HepG2 (cell line): ENCODE measurements at regions not wholly inside any gene's neighbourhood (a gene's known extent, or its start where the extent isn't known, plus 50 kb on each side); places are given as distances from the start of the nearest gene placed in this dataset.

Experiments used
- ATAC-seq: fragments of 200-7000 bp; cut with Tn5 transposase; 3 replicates; pipeline ENCODE4 v1.9.1; 2020; ENCODE audit warnings: mild to moderate bottlenecking, moderate library complexity
- BruUV-seq: library from RNA; stranded (reverse); fragments of 400-500 nt; replicated peaks from 2 replicates; lab custom pipeline; 2021; lab: Mats Ljungman, UMichigan
- CTCF ChIA-PET: fragments of 300-600 bp; formaldehyde crosslinking; extraction: SDS; loops from one replicate; lab custom pipeline; 2021; ENCODE audit warnings: low total read pairs, inconsistent platforms, low intra/inter-chr PET ratio; lab: Yijun Ruan, JAX
- POLR2A ChIA-PET: fragments of 350-600 bp; sonication (Branson Sonifier 250); formaldehyde crosslinking; loops from one replicate; lab custom pipeline; 2020; ENCODE audit warnings: antibody characterized with exemption, inconsistent platforms; lab: Yijun Ruan, JAX
- DNase-seq: peaks from one replicate; pipeline ENCODE4 v3.0.0-alpha.2; 2015; ENCODE audit warnings: low spot score
- FAIRE-seq: peaks from 3 replicates; lab custom pipeline; 2011; peaks lifted over from hg19 to GRCh38; lab: Jason Lieb, UNC
- H2AFZ ChIP-seq: one replicate; pipeline ENCODE4 v1.6.1; 2011; ENCODE audit warnings: low read length, inconsistent platforms
- H3K27ac ChIP-seq: fragments of 300-600 bp; 3 replicates; pipeline ENCODE4 v1.8.0; 2011; ENCODE audit warnings: mixed run types, mild to moderate bottlenecking, mixed read lengths, low read length, inconsistent platforms; ENCODE audit not compliant: insufficient read depth; ENCODE audit errors: extremely low read length
- H3K27me3 ChIP-seq, 2 experiments: fragments of 200-600 bp in 1 of 2; 2 replicates in 1 of 2; 3 replicates in 1 of 2; pipeline versions ENCODE4 v1.6.0 to v1.8.0; 2011; ENCODE audit warnings: low read length in 2 of 2, mild to moderate bottlenecking in 2 of 2, moderate library complexity in 2 of 2, inconsistent platforms in 1 of 2; ENCODE audit not compliant: insufficient read depth in 2 of 2, control insufficient read depth in 1 of 2
- H3K36me3 ChIP-seq, 2 experiments: fragments of 200-600 bp in 1 of 2; replicated peaks in 1 of 2; 2 replicates in 1 of 2; 3 replicates in 1 of 2; pipeline versions ENCODE4 v1.5.1 to v1.8.0; 2011; ENCODE audit warnings: low read length in 2 of 2, inconsistent platforms in 1 of 2; ENCODE audit not compliant: insufficient read depth in 2 of 2, control insufficient read depth in 1 of 2
- H3K4me1 ChIP-seq: 2 replicates; pipeline ENCODE4 v1.5.1; 2012; ENCODE audit warnings: low read length, inconsistent platforms; ENCODE audit not compliant: insufficient read depth
- H3K4me2 ChIP-seq: 2 replicates; pipeline ENCODE4 v1.6.0; 2011; ENCODE audit warnings: low read depth, low read length, inconsistent platforms
- H3K4me3 ChIP-seq, 3 experiments: fragments of 200-600 bp in 1 of 3; sonication (generic), shearing (Covaris generic) in 1 of 3; replicated peaks in 1 of 3; 2 replicates each; pipeline ENCODE4 v1.5.1; 2011 to 2016; ENCODE audit warnings: low read length in 3 of 3, inconsistent platforms in 2 of 3, low read depth in 2 of 3, mild to moderate bottlenecking in 2 of 3, control low read depth in 1 of 3, mixed read lengths in 1 of 3; ENCODE audit not compliant: insufficient read depth in 1 of 3
- H3K79me2 ChIP-seq: one replicate; pipeline ENCODE4 v1.6.1; 2011; ENCODE audit warnings: low read length, inconsistent platforms; ENCODE audit not compliant: insufficient read depth
- H3K9ac ChIP-seq: 2 replicates; pipeline ENCODE4 v1.6.0; 2011; ENCODE audit warnings: mild to moderate bottlenecking, low read depth, low read length, inconsistent platforms; ENCODE audit not compliant: insufficient read depth
- H3K9me3 ChIP-seq: 2 replicates; pipeline ENCODE4 v1.5.1; 2012; ENCODE audit warnings: mild to moderate bottlenecking, low read length
- H4K20me1 ChIP-seq: 2 replicates; pipeline ENCODE4 v1.6.0; 2011; ENCODE audit warnings: inconsistent platforms, mild to moderate bottlenecking, low read length, moderate library complexity; ENCODE audit not compliant: insufficient read depth
- CEBPG ChIP-seq: IDR thresholded peaks from 2 replicates; pipeline ENCODE4 v1.6.1; 2016
- DMTF1 ChIP-seq: sonication (generic); formaldehyde crosslinking; IDR thresholded peaks from 2 replicates; pipeline ENCODE4 v1.4.0; 2020; ENCODE audit warnings: mild to moderate bottlenecking, missing genetic modification reagents
- MTA1 ChIP-seq: sonication (generic); formaldehyde crosslinking; IDR thresholded peaks from 2 replicates; pipeline ENCODE4 v1.4.0; 2020; ENCODE audit warnings: missing genetic modification reagents, mild to moderate bottlenecking, borderline replicate concordance
- RAD21 ChIP-seq: fragments of 450-650 bp; formaldehyde crosslinking; IDR thresholded peaks from 2 replicates; pipeline ENCODE4 v1.5.0; 2020; ENCODE audit warnings: mild to moderate bottlenecking
- ZFP36L1 ChIP-seq: sonication (generic); formaldehyde crosslinking; IDR thresholded peaks from 2 replicates; pipeline ENCODE4 v1.8.0; 2022; ENCODE audit warnings: mild to moderate bottlenecking, missing genetic modification reagents, moderate library complexity
- ZFP62 ChIP-seq: sonication (generic); formaldehyde crosslinking; IDR thresholded peaks from 2 replicates; pipeline ENCODE4 v1.4.0; 2020; ENCODE audit warnings: missing genetic modification reagents
- ZNF607 ChIP-seq: sonication (generic); formaldehyde crosslinking; IDR thresholded peaks from 2 replicates; pipeline ENCODE4 v1.5.1; 2020; ENCODE audit warnings: missing genetic modification reagents, mild to moderate bottlenecking, borderline replicate concordance
- ZNF777 ChIP-seq: sonication (generic); formaldehyde crosslinking; IDR thresholded peaks from 2 replicates; pipeline ENCODE4 v1.4.0; 2020; ENCODE audit warnings: missing genetic modification reagents
- WGBS: methylation state at CpG from one replicate; pipeline ENCODE4 v1.1.6; 2017; ENCODE audit warnings: low lambda C conversion rate; 5-methylcytosine and 5-hydroxymethylcytosine counted together
- in situ Hi-C: cut with HindIII; loops from 2 replicates; pipeline ENCODE4 v1.10.0; 2017; ENCODE audit warnings: low pct_unique_long_range_greater_than_20kb; ENCODE audit not compliant: extremely low pct_ligation_motif_present
- intact Hi-C: fragments of 100-400 bp; cut with micrococcal nuclease; formaldehyde crosslinking; loops from one replicate; pipeline ENCODE4 v1.10.0; 2022; ENCODE audit not compliant: unreplicated experiment

GRCh38 chr19:31185261-31185660 is 164.0 kb downstream of the TSHZ3 start (continued):
- TF ChIP-seq DMTF1 (CRISPR knock-in tag) = no peak
- TF ChIP-seq RAD21 (CRISPR knock-in tag) = no peak

GRCh38 chr19:31181535-31181934 is 167.7 kb downstream of the TSHZ3 start:
- DNase-seq (no peak), ATAC-seq (no peak), FAIRE-seq (no peak)
- in situ Hi-C loops = no loop called here
- 8% methylated on average over 2 of the region's 2 CpGs for WGBS
- TF ChIP-seq CEBPG (CRISPR knock-in tag) (no peak), MTA1 (CRISPR knock-in tag) (no peak), ZNF777 (CRISPR knock-in tag) (no peak), ZNF607 (CRISPR knock-in tag) (no peak), ZFP36L1 (CRISPR knock-in tag) (no peak), ZFP62 (CRISPR knock-in tag) (no peak)
- Histone ChIP-seq H3K9ac (no peak overlapping the region), H2AFZ (no peak overlapping the region), H3K4me3 (no peak overlapping the region), H3K27me3 (no peaks in the 10 kb centered on the region; a peak in 1 of 5 replicates), H3K4me1 (no peaks in the 10 kb centered on the region), H3K4me2 (no peak overlapping the region), H3K79me2 (no peaks in the 10 kb centered on the region), H4K20me1 (no peaks in the 10 kb centered on the region), H3K27ac (no peak overlapping the region), H3K36me3 (no peaks in the 10 kb centered on the region), H3K9me3 (peaks cover 99% of the 10 kb centered on the region)
- CTCF ChIA-PET = no interaction called here
- BruUV-seq = no TSS peak
- intact Hi-C loops = no loop called here
- POLR2A ChIA-PET = no interaction called here
